Stimulated activated CD4-positive, alpha-beta T cell treated with anti-CD3 and anti-CD28 coated beads, Interleukin-12 subunit alpha, Interleukin-12 subunit beta, amount 100 ng/mL, for 4 hours (primary cell): ENCODE measurements at regions not wholly inside any gene's neighbourhood (a gene's known extent, or its start where the extent isn't known, plus 50 kb on each side); places are given as distances from the start of the nearest gene placed in this dataset.

Experiments used
- DNase-seq: peaks from one replicate; pipeline ENCODE4 v3.0.0-alpha.2; 2020

DNA sequence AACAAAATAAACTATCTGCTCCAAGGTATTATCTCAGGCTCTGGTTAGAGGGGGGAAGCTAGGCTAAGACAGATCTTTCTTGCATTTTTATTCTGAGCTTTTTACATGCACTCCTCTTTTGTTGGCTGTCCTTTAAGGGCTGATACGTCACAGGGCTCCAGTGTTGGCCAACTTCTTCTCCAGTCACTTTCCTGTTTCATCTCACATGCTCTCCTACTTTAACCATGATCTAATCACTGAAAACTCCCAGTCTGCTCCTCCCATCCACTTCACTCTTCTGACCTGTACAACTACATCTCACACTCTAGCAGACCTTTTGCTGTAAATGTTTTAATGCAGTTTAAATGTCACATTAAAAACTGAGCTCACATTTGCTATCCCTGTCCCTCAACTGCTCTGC lies 510.0 kb upstream of the KLF12 start:
- DNase-seq: no peak

DNA sequence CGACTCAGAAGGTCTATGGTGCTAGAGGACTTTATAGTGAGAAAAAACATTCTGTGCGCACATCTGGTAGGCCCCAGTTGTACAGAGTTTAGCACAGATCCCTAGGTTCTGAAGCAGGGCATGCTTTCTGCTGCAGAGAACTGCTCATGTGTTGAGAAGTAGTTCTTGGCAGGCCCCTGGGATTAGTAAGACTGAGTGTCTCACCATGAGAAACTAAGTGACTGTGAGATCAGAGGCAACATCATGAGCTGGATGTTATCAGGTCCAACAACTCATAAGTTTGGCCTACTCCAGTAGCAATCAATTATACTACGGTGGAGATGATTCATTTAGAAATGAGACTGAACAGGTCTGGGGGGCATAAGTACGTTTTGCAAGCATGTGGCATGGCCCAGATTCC lies 507.4 kb upstream of the KLF12 start:
- DNase-seq: no peak

DNA sequence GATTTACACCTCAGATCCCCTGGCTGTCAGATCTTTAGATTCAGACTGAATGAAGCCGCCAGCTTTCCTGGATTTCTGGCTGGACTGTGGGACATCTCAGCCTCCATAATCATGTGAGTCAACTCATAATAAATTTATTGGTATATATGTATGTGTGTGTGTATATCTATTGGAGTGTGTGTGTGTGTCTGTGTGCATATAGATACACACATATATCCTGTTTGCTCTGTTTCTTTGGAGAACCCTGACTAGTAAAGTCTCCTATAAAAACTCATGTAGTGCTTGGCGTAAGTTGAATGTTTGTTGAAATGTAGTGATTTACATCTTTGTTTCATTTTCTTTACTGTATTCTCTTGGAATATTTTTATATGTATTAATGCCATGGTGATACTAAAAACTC lies 499.5 kb upstream of the KLF12 start:
- DNase-seq: no peak

DNA sequence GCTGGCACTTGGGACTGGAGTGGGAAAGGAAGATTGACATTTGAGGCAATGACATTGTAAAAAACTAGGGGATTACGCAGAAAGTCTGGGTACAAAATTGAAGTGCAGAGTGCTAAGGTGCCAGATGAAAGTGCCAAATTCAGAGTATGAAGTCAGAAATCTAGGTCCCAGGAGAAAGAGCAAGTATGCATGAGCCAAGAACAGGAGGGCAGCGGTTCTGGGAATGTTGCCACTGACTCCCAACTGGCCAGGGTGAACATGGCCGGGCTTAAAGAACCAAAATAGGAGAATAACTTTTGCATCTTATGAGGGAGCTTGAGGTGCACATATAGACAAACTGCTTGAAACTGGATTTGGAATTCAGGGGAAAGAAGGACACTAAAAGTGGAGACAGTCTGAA lies 495.8 kb upstream of the KLF12 start:
- no peak for DNase-seq

DNA sequence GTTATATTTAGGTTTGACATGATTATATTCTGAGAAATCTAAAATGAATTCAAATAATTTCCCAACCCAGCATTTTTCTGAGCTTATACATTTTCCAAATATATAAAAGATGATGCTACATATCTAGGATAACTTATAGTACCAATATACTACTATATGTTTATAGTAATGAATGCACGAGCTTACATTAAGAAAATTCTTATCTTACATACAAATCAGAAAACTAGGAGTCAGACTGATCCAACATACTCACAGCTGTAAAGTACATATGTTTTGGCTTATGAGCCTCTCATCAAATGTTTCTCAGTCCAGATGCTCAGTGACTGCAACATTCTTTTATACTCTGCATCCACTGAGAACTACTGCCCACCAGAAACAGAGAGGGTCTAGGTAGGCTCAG lies 491.3 kb upstream of the KLF12 start:
- DNase-seq: no peak

DNA sequence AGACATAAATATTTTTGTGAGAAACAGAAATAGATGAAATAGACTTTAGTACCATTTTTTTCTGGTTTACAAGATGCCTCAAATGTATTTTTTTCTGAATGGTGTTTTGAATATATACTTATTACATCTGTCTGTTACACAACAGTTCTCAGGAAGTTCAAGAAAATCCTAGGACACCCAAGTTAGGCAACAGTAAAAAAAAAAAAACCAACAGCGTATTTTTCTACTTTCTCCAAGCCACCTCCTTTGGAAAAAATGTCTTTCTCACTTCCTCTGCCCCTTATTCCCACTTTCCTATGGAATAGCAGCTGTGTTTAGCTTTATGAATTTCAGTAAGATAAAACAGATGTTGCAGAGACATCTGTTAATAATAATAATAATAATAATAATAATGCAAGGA lies 489.6 kb upstream of the KLF12 start:
- DNase-seq: no peak

DNA sequence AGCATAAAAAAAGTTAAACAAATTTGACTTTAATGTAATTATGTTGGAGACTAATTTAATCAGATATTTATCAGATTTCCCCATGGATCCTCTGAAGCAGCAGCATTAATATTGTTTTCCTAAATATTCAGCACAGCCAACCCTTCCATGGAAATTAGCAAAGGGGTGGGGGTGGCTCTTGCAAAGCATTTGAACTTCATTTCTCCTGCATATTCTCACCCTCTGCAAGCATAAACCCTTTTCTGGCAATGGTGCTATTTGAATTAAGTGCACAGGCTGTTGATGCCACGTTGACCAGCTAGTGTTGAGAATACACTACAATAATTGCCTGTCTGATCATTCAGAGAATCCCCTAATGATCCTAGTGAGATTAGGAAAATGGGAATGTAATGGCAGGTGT lies 488.1 kb upstream of the KLF12 start:
- DNase-seq: no peak

DNA sequence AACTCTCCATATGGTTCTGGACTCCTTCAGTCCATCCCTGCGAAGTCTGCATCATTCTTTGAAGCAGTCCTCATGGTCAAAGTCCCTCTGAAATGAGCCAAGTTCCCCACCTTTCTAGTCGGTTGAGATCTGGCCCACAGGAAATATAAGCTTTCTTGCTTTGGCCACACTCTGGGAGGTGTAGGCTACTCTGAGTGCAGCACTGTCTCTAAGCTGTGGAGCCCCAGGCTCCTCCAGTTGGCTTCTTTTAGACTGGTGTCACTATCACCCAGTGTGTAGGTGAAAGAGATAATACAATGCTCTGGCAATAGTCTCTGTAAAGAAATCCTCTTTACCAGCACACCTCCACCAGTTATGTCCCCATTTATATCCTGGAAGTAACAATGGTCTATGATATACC lies 486.5 kb upstream of the KLF12 start:
- no peak for DNase-seq

DNA sequence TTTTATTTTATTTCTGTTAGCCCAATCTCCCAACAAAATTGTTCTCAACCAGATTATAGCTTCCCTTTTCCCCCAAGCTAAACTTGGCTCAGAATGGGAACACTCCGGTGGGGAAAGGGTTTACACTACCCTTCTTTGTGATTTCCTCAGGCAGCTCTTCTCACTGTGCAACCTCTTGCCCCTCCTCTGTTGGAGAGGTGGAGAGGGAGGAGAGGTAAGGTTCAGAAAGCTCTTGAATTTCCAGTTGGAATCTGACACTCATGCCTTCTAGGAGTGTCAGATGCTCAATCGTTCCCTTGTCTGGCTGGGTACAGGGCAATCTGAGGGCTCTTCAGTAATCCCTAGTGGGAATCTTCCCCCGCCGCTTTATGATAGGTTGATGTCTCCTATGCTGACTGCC lies 486.1 kb upstream of the KLF12 start:
- DNase-seq: no peak

DNA sequence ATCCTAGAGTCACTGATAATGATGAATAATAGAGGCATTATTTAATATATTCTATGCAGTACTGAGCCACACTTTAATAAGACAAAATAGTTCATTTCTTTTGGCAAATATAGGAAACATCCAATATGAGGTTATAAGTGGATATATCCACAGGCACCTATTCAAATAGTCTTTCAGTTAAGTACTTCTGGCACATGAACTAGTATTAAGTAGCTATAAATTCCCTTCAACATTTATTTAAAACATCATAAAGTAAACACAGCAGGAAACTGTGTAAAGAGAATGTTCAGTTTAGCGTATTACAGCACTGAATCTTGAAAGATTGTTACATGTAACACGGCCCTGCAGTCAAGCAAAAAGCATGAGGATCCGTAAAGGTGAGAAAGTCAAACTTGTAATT lies 463.3 kb upstream of the KLF12 start:
- no peak for DNase-seq

DNA sequence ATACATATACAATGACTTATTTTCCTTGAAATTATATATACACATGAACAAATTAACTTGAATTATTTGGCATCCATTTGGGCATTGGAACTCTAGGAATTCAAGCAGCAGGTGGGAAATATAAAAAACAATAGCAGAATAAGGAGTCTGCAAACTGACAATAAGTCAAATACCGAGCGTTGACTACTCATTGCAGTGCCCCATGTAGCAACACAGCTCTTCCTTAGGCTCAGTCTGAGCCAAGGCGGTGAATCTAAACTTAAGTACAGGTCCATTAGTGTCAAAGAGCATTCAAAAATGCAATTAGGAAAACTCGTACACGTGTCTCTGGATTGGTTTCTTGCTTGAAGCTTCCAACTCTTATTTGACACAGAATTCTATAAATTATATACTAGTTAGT lies 462.5 kb upstream of the KLF12 start:
- DNase-seq: no peak

DNA sequence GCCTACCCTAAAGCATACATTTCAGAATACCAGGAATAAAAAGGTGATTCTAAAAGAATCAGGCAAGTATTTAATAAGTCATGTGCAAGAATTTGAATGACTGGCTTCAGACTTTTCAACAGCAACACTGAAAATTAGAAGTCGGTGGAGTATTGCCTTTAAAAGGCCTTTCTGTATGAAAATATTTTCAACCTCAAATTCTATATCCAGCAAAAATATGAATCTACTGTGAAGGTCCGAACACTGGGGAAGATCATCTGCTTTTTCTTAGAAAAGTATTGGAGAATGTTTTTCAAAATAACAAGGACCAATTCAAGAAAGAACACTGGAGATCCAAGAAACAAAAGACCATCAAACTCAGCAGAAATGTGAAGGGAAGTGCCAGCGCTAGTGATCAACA lies 459.5 kb upstream of the KLF12 start:
- no peak for DNase-seq

DNA sequence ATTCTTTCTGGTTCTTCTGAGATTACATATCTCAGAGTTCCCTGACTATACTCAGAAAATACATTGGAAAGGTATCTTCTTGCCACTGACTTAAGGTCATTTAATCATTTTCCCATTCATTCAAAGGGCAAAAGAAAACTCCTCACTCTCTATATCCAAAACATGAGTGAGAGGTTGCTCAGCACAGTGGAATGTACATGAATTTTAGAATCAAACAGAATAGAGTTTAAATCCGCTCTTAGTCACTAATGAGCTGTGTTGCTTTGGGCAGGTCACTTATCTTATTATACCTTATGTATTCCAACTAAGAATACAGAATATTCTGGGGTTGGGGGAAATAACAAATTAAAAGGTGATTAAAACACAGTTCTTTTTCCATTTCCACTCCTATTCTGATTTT lies 452.6 kb upstream of the KLF12 start:
- no peak for DNase-seq

DNA sequence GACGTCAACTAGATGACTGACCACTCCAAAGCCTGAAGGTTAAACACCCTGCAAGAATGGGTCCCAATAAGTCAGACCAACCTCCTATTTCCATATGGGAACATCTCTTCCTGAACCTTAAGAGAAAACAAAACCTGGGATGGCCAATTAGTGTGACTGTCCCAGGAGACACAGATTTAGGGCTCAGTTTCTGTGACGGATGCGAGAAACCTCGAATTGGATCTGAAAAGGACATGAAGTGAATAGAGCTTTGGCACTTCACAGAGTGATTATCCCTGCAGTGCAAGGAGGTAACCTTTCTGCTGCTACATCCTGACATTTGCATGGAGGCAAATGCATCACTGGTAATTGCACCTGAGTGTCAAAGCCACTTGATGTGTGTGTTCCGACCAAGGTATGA lies 442.2 kb upstream of the KLF12 start:
- no peak for DNase-seq

DNA sequence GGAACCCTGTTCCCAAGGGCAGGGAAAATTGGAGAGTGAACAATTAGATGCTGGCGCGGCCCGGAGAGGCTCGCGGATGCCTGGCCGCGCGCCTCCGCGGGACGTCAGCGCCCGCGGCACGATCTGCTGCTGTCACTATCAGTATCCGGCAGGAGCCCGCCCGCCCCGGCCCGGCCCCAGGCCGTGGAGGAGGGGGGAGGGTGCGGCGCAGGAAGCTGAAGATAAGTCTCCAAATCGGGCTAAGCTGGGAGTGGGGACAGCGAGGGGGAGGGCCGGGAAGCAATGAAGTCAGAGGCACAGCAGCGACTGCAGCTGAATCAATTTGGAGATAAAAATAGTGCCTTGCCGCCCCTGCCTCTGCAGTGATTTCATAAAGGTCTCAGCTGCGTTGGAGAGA lies 441.5 kb upstream of the KLF12 start:
- DNase-seq: peak; percentile 38

DNA sequence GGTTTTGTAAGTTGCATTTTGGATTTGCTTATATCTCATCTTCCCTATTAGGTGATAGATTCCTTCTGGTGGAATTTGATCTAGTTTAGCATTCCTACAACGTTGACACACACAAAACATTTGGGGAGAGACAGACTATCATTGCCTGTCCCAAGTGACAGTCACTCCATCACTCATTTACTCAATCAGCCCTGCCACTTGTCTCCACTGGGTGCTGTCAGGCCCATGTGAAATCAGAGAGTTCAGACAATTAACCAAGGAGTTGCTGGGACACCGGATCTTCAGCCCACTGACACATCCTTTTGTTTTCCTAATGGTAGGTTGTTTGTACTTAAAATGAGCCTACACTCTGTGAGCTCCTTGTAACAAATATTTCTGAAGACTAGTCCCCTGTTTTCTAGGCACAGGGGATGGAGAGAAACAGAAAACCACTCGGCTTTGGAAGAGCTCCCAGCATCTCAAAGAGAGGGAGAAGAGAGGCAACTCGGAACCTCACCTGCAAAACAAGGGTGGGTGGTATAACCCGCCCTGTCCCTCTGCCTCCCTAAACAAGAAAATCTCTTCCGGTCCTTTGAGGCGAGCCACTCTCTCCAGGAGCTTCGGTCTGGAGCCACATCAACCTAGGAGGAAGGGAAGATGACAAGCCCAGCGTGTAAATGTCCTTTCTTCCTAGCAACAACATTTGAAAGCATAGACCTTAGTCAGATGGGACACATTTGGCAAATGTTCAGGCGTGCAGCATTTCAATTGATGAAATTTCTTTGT lies 440.9 kb upstream of the KLF12 start:
- DNase-seq: no peak

DNA sequence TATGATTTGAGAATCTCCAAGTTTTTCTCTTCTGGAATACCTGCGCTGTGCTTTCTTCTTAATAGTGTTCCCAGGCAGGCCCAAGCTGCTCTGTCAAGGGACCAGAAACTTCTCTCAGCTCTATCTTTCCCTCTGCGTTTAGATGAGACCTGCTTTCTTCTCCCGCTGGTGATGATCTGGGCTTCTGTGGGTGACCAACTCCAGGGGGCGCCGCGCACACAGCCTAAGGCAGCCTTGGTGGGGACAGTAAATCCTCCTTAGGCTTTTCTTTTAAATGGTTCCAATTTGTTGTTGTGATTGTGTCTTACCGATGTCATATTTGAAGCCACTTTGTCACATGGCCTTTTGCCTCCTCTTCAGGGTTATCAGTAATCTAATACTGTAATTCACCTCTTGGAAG lies 439.4 kb upstream of the KLF12 start:
- no peak for DNase-seq

DNA sequence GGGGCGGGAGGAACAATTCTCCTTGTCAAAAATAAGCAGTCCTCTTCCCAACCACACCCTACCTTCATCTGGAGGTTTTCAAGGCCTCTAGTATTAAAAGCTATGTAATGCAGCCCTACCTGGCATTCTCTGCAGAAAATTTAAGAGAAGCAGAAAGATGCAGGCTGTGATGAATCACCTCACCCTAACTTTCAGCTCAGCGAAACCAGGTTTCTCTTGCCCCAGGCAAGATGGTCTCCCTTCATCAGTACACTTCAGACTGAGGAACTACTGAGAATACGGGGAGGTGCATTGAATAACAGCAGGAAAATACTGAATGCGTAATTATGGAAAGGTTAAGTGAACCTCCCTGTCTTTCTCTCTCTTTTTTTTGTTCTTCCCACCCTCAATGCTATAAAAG lies 437.6 kb upstream of the KLF12 start:
- no peak for DNase-seq

DNA sequence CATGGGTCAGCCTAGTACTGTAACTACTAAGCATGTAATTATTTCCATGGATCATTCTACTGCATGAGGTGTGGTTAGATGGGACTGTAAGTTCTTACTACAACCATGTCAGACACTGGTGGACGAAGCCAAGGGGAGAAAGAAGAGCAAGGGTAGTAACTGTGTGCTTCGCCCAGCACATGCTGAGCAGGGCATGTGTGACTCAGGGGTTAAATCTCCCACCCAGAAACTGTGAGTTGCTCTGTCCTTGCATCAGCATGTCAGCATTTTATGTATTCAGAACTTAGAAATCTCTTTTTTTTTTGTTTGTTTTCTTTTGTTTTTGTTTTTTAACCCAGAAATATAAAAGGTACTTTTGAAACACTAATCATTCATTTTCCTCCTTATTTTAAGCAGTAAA lies 436.6 kb upstream of the KLF12 start:
- no peak for DNase-seq

DNA sequence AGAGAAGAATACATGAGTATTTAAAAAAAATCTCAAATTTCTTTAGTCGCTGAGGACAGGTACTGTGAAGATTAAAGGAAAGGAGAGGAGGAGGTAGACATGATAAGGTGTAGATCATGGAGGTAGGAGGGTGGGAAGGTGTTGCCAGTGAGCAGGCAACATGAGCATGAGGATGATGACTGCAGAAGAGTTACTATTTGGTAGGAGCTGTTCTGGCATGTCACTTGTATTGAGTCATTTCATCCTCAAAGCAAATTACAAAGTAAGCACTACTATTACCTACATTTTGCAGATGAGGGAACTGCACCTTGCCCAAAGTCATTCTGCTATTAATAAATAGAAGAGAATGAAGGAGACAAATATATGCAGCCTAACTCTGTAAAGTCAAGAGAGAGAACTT lies 435.8 kb upstream of the KLF12 start:
- no peak for DNase-seq

DNA sequence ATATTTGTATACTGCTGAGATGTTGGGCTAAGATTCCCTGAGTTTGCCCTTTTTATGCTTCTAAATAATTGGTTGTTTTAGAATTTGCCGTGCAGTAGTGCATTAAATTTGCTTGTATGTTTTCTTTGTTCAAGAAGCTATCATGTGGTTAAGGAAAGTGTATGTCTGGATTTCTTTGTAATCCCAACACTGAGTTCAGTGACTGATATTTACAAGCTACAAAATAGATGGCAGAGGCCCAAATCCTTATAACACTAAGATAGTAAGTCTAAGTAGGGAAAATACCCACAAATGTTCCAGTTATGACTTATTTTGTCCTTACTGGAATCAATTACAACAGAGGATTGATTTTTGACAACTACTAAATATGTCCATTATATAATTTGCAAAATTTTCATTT lies 435.0 kb upstream of the KLF12 start:
- DNase-seq: no peak

DNA sequence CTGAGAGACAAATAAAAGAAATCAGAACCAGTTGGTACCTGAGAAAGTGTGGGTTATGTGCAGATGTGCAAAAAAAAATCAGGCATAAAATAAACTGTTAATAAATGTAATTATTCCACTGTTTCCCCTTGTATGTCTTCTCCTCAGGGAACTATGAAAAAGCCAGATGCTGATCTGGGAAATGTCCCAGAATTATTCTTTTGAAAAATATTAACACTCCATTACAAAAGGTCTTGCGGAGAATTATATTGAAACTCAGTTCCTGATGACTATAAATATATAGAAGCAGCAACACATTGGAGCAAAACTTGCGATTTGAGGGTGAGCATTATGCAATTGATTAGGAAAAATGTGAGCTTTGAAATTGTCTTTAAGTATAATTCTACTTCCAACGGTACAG lies 433.3 kb upstream of the KLF12 start:
- DNase-seq: no peak

DNA sequence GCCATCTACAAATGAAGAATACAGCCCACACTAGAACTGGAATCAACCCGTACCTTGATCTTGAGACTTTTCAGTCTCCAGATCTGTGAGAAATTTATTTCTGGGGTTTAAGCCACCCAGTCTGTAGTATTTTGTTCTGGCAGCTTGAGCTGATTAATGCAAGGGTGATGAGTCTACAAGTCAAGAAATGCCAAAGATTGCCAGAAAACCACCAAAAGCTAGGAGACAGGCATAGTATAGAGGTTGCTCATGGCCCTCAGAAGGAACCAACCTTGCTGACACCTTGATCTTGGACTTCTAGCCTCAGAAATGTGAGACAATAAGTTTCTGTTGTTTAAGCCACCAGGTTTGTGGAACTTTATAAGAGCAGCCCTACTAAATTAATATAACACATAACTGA lies 428.2 kb upstream of the KLF12 start:
- DNase-seq: no peak

DNA sequence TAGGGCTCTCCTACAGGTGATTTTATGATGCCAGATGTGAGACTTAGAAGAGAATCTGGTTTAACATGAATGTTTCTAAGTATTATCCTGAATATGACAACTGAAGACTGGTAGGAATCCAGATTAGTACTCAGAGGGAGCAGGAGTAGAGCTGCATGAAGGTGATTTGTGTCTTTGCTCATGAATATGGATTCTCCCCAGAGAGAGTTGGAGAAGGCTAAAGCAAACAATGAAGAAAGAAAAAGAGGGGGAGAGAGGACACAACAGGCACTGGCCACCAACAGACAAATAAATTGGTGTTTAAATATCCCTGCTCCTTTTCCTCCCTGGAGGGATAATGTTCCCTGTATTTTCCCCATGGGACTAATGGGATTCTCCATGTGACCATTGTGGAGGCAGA lies 427.0 kb upstream of the KLF12 start:
- no peak for DNase-seq

DNA sequence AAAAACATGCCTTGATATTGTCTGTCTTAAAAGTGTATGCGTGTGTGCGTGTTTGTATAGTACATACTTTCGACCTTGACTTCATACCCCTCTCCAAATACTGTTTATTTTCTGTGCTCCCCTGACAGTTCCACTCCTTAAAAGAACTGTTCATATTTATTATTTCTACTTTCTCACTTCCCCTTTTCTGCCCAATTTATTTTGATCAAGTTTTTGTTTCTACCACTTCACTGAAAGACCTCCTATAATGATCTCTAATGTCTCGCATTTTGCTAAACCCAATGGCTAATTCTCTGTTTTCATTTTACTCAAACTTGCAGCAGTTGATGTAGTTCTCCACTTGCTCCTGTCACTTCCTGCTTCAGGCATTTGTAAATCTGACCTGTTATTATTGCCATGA lies 426.1 kb upstream of the KLF12 start:
- no peak for DNase-seq

DNA sequence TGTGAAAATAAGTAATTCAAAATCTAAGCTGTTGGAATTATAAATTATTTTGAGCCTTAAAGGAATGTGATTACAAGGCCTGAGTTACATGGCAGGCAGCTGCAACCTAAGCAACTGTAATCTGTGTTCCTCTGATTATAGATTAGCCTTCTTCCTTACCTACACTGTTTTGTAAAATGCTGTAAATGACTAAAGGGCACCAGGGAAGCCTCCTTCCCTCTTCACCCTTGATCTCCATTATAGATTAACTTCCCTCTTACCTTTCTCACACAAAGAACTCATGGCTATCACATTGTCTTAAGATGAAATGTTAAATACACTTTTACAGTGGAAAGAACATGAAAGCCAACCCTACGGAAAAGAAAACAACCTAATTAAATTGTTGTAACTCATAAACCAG lies 423.7 kb upstream of the KLF12 start:
- no peak for DNase-seq
